Activated naive CD4-positive, alpha-beta T cell treated with Interleukin-2 at 50 U/mL for 16 hours (primary cell): ENCODE measurements at regions not wholly inside any gene's neighbourhood (a gene's known extent, or its start where the extent isn't known, plus 50 kb on each side); places are given as distances from the start of the nearest gene placed in this dataset.

Experiments
- DNase-seq: peaks from one replicate; pipeline ENCODE4 v3.0.0-alpha.2; 2020

DNA sequence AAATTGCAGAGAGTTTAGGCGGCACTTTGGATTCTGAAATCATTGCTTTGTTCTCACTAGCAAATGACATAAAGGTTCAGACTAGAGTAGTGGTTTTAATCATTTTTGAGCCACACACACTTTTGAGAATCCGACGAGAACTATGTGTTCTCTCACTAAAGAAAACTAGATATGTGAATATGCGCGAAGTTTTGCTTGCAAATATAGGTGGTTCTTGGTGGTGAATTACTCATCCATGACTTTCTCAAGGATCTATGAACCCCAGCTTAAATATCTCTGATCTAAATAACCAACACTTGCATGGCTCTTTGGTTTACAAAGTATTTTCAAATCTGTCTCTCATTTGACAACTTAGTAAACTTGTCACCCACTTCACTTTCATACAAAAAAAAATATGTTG is 54.8 kb downstream of the NOG start:
- DNase-seq, result no peak

DNA sequence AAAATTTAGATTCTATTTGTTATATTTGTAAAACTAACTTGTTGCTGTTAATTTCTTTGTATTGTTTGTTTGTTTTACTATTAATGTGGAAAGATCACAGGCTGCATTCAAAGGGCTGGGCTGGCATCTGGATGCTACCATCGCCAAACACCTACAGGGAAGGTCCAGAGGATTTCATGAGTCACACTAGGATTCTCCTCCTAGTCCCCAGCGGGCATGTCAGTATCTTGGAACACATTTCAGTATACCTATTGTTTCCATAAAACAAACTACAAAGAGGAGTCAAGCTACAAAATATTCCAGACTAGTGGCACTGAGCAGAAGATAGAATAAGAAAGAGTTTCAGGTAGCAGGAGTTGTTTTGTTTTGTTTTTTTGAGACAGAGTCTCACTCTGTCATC is 55.3 kb downstream of the NOG start:
- DNase-seq, result no peak

- DNase-seq, result no peak
Measured at GRCh38 chr17:56652628-56653027, 59.1 kb downstream of the NOG start.

- DNase-seq, result peak; percentile 43
Measured at GRCh38 chr17:56653877-56654276, 60.4 kb downstream of the NOG start.

DNA sequence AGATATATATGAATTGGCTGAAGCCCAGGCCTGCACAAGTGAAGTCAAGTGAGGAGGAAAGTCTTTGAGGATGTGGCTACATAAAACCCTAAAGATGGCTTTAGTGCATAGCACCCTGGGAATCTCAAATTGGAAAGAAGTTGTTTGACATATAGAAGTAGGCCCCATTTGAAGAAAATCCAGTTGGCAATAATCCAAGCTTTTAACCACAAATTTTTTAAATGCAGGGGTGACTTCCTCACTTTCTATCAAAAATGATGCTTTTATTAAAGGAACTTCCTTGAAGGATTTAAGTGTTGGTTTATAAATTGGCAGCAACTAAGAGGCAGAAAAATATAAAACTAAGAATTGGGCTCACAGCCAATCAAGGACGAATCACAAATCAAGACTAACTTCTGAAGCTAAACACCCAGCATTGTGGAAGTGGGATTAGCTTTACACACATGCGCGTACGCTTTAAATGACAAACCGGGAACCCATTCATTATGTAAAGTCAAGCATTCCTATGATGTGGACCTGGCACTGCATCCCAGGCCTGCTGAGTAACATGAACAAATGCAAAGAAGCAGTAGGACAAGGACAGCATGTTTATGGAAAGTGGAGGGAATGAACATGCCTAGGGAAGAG is 63.3 kb downstream of the NOG start:
- DNase-seq, result no peak

- no peak for DNase-seq
Measured at GRCh38 chr17:56658648-56659047, 65.1 kb downstream of the NOG start.

DNA sequence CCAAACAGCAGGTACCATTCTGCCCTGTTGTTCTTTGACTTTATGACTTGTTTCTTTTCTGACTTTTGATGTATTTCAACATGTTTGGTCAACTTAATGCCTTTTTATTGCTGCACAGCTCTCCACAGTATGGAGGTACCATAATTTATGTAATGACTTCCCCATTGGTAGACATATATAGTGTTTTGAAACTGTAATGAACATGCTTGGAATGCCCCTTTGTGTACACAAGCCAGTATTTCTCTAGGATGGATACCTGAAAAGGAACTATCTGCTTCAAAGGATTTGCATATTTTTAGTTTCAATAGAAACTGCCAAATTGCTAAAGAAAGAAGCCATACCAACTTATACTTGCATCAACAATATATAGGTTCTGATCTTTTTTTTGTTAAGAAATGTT is 66.1 kb downstream of the NOG start:
- DNase-seq, result no peak

- no peak for DNase-seq
Measured at GRCh38 chr17:56661906-56662305, 68.4 kb downstream of the NOG start.

GRCh38 chr17:56665864-56666263 is 72.4 kb downstream of the NOG start:
- no peak for DNase-seq

DNA sequence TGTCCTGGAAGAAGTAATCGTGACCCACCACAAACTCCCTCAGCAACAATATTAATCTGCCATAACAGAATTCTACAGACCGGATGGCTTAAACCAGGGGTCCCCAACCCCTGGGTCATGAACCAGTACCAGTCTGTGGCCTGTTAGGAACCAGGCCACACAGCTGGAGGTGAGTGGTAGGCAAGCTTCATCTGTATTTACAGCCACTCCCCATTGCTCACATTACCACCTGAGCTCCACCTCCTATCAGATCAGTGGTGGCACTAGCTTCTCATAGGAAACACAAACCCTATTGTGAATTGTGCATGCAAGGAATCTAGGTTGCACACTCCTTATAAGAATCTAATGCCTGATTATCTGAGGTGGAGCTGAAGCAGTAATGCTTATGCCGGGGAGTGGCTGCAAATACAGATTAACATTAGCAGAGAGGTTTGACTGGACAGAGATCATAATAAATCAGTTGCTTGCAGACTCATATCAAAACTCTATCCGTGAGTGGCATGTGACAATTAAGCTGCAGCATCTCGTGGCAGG is 74.5 kb downstream of the NOG start:
- no peak for DNase-seq

DNA sequence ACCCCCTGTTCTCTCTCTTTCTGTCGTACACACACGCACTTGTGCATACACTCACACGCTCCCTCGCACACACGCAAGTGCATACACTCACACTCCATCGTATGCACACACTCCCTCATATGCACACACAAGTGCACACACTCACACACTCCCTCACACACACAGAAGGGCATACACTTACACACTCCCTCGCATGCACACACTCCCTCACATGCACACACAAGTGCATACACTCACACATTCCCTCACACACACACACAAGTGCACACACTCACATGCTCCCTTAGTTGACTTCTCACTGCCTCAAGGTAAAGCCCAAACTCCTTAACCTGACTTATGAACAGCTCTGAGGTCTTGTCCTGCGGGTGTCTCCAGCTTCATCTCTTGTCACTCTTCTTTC is 78.7 kb downstream of the NOG start:
- DNase-seq, result no peak

DNA sequence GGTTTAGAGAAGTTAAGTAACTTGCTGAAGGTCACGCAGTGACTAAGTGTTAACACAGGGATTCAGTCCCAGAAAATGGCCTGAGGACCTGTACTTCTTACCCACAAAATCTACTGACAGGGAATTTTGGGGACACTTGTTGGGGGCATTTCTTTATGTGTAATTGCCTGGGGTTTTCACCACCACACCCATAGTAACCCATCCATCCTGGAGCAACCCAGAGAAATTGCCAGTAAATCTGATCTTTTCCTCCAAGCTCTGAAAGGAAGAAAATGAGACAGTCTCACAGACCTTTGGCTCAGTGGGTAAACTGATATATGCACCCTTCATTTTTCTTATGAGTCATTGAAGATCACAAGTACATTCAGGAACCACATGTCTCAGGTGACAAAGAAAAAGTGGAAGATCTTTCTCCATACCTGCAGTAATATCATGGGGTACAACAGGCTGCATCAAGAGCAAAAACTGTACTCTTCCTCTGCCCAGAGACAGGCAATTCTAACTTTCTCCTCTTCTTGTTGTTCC is 81.0 kb downstream of the NOG start:
- no peak for DNase-seq

DNA sequence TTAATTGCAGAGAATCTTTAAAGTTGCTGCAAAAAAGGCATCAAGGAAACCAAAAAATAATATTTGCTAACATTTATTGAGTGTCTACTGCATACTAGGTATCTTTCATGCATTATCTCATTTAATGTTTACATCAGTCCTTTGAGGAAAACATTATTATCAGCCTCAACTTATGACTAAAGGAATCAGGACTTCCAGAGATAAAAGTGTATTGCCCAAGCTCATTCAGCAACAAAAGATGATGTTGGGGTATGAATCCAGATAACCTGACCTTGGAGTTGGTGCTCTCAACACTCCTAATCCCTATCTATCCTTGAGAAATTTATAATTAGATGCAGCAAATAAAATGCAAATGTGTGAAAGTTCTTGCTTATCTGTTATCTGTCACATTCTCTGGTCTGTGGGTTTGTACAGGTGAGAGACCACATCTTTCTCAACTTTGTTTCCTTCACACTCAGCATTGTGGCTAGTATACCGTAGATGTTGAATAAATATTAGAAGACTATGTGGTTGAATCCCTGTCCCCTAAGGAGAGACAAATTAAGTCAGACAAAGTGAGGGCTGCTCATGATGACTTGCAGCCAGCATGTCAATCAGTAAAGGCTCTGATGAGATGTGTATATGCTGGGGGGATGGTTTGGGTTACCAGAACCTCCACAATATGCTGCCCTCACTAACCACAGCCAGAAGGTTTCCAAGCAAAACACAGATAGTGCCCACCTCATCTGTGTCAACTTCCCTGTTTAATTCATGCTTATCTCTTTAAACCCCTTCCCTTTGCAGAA is 82.6 kb downstream of the NOG start:
- no peak for DNase-seq

GRCh38 chr17:56676810-56677209 is 83.3 kb downstream of the NOG start:
- DNase-seq, result no peak

DNA sequence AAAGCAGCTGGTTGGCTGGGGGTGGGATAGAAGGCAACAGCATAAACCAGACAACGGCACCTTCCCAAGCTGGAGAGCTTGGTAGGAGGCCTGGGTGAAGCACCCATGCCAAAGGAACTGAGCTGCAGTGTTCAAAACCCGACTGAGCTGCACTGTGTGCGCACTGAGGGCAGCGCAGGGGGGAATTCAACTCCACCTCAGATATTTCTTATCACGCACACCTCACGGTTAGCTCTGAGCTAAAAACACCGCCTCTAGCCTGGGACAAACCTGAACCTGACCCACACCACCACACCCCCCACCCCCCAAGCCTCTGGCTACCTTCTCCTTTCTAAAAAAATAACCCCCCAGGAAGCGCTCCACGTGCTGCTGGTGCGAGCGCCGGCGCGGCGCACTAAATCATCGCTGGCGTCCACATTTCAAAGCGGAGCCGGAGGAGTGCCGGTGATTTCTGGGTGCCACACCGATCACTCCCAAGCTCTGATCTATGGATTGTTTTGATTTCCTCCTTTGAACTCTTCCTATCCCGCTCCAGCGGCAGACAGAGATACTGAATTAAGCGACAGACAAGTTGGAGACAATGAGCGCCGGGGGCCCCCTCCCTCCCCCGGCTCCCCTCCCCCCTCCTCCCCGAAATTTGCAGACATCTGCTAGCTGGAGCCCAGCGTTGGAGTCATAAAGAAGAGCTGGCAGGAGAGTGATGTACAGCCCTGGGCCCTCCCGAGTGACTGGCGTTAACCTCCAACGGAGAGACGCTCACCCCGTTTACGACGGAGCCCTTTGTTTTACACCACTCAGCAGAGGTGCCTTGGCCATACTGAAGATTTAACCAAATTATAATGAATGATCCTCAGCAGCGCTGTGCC is 85.0 kb downstream of the NOG start:
- no peak for DNase-seq

GRCh38 chr17:56679115-56679776 is 85.7 kb downstream of the NOG start:
- DNase-seq, result no peak

DNA sequence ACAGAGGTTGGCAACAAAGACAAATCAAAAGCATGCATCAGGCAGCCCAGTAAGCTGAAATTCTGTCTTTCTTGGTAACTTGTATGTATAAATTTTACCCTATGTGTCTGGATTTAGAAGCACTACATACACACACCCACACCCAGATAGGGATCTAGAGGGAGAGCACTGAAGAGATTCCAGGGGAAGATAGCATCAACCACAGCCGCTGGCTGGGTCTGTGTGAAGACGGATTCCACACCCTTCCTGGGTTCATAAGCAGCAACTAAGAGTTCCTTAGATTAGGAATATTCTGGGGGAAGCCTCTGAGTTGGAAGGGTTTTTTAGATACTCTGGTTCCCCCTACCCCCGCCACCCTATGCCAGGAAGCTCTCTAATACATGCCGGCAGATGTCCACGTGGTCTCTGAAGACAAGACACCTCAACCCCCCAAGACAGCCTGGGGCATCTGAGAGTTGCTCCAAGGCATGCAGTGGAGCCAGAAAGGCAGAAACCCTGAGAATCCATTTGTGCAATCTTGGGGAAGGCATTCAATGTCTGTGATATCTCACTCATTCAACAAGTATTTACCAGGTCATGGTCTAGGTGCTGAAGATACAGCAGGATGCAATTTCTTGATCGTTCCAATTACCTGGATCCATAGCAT is 86.4 kb downstream of the NOG start:
- DNase-seq, result no peak

DNA sequence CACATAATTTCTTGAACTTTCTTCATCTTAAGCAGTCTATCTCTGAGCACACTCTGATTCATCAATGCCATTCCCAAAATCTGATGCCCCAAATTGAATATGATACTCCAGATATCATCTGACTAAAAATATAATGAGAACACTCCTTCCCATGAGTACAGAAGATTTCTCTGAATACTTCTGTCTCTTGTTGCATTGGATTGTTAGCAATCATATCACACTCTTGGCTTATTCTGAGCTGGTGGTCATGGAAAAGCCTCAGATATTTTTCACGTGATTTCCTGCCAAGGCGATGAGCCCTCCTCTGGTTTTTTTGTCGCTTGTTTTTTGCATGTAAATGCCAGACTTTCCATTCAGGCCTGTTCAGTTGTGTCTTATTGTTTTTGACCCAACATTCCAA is 87.2 kb downstream of the NOG start:
- no peak for DNase-seq

DNA sequence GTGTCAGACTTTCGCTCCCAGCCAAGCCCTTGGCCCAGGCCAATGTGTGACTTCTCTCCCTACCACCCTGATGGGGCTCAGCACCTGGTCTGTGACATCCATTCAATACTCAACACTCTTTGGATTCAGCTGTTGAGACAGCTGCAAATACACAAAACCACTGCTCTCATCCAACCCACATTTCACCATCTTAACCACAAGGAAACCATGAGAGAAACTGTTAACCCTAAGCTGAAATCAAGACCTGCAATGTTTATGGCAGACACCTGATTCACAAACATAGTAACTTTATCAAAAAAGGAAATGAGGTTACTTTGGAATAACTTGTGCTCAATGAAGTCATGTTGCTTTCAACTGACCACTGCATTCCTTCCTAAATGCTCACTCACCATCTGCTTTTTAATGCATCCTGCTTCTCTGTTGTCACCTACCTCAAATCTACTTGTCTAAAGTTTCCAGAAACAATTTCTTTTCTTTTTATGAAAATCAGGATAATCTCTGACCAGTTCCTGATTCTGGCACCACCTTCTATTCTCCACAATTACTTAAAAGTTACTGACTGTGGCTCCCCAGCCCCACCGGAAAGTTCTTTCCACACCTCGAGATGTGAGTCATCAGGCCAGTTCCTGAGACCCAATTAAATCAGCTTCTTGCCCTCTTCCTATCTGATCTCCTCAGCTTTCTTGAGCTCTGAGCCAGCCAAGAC is 88.2 kb downstream of the NOG start:
- DNase-seq, result no peak

DNA sequence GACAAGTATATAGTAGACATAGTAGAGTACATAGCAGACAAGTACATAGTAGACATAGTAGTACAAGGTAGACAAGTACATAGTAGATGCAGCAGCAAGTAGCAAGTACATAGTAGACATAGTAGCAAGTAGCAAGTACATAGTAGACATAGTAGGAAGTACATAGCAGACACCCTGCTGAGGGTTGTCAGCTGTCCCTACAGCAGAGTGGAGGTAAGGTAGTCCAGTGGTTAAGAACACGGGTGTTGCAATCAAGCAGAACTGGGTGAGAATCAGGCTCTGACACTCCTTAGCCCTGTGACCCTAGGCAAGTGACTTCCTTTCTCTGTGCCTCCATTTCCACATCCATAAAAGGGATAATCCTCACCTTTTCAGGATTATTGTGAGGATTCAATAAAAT is 94.7 kb downstream of the NOG start:
- no peak for DNase-seq

DNA sequence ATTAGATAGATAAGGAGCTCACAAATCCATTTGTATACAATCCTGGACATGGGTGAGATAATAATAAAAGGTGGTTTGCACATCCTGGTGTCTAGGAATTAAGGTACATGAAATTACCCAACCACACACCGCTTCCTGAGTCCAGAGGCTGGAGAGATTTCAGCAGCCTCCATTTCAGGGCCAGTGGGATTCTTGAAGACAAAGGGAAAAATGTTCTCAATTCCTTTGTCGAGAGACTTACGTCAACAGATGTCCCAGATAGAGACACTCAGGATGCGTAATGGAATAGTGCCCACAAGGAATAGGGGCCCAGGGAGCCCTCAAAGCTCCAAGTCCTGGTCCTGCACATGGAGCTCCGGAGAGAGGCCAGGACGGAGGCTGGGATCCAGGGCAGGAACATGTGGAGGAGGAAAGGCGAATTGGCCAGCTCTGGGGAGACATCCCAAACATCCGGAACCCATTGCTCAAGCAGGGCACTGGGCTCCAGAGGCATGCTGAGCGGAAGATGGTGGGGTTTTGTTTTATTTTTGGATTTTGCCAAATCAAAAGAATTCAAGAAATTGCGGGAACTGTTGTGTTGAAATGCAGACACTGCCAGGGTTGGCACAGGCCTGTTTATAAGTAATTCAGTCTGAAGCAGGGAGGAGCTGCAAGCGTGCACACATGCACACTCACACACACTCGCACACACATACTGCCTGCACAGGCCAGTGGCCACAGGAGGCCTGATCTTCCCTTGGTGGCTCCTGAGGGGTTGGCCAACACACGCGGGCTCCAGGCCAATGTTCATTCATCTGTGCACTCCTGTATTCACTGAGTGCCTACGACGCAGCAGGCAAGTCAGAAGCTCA is 97.2 kb downstream of the NOG start:
- DNase-seq, result no peak
